Transverse colon (tissue), 4 donors: ENCODE measurements at regions not wholly inside any gene's neighbourhood (a gene's known extent, or its start where the extent isn't known, plus 50 kb on each side); places are given as distances from the start of the nearest gene placed in this dataset.

Experiments used
- CTCF ChIP-seq, 5 experiments: fragments of 200-600 bp in 3 of 5; fragments of 450-650 bp in 2 of 5; sonication (generic) in 3 of 5; IDR thresholded peaks; 1 replicate in 2 of 5; 2 replicates in 3 of 5; pipeline ENCODE4 v1.5.1; 2016 to 2017; ENCODE audit warnings: antibody characterized with exemption in 5 of 5, inconsistent platforms in 3 of 5, mild to moderate bottlenecking in 2 of 5, moderate library complexity in 1 of 5
- EP300 ChIP-seq: sonication (generic); formaldehyde crosslinking; IDR thresholded peaks from one replicate; pipeline ENCODE4 v1.6.1; 2017; ENCODE audit warnings: antibody characterized with exemption, low read depth
- POLR2A ChIP-seq: fragments of 450-650 bp; IDR thresholded peaks from one replicate; pipeline ENCODE4 v1.6.1; 2016; ENCODE audit warnings: antibody characterized with exemption, mild to moderate bottlenecking, moderate library complexity
- POLR2AphosphoS5 ChIP-seq, 3 donors: sonication (generic); formaldehyde crosslinking; IDR thresholded peaks; one replicate each; pipeline ENCODE4 v1.6.1; 2016; ENCODE audit warnings: antibody characterized with exemption in 3 of 3

- no peak for TF ChIP-seq CTCF (IDR thresholded peaks at IDR 0.05)
- TF ChIP-seq POLR2AphosphoS5 (IDR thresholded peaks at IDR 0.05), result no peak
- TF ChIP-seq POLR2A, result no peak
- no peak for TF ChIP-seq EP300
Measured at GRCh38 chr2:6353669-6354068, 512.0 kb downstream of the CMPK2 start.
